ENCODE measurements at regions not wholly inside any gene's neighbourhood (a gene's known extent, or its start where the extent isn't known, plus 50 kb on each side); places are given as distances from the start of the nearest gene placed in this dataset.

DNA sequence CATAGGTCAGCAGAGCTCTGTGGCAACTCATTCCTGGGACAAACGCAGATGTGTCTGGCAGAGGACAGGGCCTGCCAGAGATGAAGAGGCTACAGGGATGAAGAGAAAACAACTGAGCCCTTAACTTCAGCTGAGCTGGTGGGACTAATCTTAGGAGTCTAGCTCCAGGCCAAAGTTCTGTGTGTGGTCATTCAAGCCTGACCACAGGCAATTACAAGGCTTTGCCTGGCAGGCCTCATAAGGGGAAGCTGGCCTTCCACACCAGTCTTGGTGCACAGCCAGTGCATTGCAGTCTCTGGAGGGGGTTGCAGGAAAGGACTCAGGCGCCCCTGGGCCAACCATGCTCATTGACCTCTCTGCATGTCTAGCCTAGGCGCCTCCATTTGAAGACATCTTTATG, 127.6 kb upstream of the DAAM1 start:
- no peaks in the 10 kb centered on the region for H3K9me3 ChIP-seq
- no peaks in the 10 kb centered on the region for H3K27me3 ChIP-seq
- H3K36me3 ChIP-seq: no peaks in the 10 kb centered on the region
- no peak overlapping the region for H3K27ac ChIP-seq
- H3K4me3 ChIP-seq (ENCODE audit: low read depth in 1 of 2, low read length in 1 of 2): no peak overlapping the region
- TF ChIP-seq, protein P1, sequence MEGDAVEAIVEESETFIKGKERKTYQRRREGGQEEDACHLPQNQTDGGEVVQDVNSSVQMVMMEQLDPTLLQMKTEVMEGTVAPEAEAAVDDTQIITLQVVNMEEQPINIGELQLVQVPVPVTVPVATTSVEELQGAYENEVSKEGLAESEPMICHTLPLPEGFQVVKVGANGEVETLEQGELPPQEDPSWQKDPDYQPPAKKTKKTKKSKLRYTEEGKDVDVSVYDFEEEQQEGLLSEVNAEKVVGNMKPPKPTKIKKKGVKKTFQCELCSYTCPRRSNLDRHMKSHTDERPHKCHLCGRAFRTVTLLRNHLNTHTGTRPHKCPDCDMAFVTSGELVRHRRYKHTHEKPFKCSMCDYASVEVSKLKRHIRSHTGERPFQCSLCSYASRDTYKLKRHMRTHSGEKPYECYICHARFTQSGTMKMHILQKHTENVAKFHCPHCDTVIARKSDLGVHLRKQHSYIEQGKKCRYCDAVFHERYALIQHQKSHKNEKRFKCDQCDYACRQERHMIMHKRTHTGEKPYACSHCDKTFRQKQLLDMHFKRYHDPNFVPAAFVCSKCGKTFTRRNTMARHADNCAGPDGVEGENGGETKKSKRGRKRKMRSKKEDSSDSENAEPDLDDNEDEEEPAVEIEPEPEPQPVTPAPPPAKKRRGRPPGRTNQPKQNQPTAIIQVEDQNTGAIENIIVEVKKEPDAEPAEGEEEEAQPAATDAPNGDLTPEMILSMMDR (IDR thresholded peaks at IDR 0.05): no peak
- no peaks in the 10 kb centered on the region for H3K4me1 ChIP-seq (ENCODE audit: control insufficient read depth in 1 of 2, insufficient read depth in 1 of 2, low read depth in 1 of 2, low read length in 1 of 2)

DNA sequence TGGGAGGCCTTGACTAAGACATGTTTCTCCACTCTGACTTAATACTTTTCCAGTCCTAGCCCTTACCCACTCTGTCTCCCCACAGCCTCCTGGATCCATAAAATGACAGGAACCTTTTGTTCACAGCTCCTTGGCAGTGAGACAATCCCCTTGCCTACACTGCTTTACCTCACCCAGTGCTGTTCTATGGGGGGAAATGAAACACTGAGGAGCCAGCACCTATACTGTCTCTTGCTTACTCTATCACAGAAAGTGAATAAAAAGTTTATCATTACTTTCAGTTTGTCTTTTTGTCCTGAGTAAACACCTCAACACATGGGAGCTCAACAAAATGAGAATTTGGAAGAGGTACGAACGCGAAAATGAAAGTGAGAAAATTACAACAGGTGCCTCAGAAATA, 127.2 kb upstream of the DAAM1 start:
- Histone ChIP-seq H3K9me3 (no peaks in the 10 kb centered on the region), H3K4me3 (ENCODE audit: low read depth in 1 of 2, low read length in 1 of 2) (no peak overlapping the region), H3K27ac (no peak overlapping the region), H3K27me3 (no peaks in the 10 kb centered on the region), H3K36me3 (no peaks in the 10 kb centered on the region), H3K4me1 (ENCODE audit: control insufficient read depth in 1 of 2, insufficient read depth in 1 of 2, low read depth in 1 of 2, low read length in 1 of 2) (no peaks in the 10 kb centered on the region)
- TF ChIP-seq, protein P1 (IDR thresholded peaks at IDR 0.05): no peak

DNA sequence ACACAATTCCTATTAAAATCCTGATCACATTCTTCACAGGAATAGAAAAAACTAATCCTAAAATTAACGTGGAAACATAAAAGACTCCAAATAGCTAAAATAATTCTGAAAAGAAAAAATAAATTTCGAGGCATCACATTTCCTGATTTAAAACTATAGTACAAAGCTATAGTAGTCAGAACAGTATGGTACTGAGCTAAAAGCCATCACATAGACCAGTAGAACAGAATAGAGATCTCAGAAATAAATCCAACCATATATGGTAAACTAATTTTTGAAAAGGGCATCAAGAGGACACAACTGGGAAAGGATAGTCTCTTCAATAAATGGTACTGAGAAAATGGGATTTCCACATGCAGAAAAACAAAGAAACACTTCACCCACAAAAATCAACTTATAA, 125.2 kb upstream of the DAAM1 start:
- no peaks in the 10 kb centered on the region for H3K4me1 ChIP-seq (ENCODE audit: control insufficient read depth in 1 of 2, insufficient read depth in 1 of 2, low read depth in 1 of 2, low read length in 1 of 2)
- no peak overlapping the region for H3K27ac ChIP-seq
- no peaks in the 10 kb centered on the region for H3K9me3 ChIP-seq
- TF ChIP-seq, protein P1 (IDR thresholded peaks at IDR 0.05): no peak
- H3K36me3 ChIP-seq: no peaks in the 10 kb centered on the region
- no peaks in the 10 kb centered on the region for H3K27me3 ChIP-seq
- no peak overlapping the region for H3K4me3 ChIP-seq (ENCODE audit: low read depth in 1 of 2, low read length in 1 of 2)

DNA sequence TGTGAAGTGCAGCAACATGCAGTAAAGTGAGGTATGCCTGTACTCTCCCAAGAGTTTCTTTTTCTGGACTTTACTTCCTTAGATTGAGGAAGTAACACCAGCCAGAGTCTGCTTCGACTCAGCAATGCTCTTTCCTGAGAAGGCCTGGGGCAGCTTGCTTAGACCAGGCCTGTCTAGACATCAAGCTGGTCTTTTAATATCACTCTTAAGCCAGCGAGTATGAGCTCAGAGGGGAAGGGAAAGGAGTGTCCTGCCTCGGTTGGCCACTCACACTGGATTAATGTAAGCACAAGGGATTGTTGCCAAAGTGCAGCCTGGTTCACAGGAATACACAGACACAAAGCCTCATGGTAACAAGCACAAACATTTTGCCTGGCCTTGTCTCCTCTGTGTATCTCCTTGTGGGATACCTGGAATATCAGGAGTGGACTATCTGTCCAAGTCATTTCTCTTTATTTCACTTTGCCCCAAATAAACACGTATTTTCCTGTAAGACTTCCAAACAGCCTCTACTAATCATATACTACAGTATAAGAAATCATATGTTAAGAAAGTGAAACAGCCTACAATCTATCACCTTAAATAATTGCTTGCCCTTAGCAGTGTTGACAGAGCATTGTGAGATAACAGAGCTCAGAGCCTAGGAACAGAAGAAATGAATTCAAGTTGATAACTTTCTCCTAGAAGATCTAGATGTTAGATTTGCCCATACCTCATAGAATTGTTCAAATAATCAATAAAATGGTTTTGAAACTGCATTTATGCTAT, 121.2 kb upstream of the DAAM1 start:
- TF ChIP-seq, protein P1 (IDR thresholded peaks at IDR 0.05): no peak

DNA sequence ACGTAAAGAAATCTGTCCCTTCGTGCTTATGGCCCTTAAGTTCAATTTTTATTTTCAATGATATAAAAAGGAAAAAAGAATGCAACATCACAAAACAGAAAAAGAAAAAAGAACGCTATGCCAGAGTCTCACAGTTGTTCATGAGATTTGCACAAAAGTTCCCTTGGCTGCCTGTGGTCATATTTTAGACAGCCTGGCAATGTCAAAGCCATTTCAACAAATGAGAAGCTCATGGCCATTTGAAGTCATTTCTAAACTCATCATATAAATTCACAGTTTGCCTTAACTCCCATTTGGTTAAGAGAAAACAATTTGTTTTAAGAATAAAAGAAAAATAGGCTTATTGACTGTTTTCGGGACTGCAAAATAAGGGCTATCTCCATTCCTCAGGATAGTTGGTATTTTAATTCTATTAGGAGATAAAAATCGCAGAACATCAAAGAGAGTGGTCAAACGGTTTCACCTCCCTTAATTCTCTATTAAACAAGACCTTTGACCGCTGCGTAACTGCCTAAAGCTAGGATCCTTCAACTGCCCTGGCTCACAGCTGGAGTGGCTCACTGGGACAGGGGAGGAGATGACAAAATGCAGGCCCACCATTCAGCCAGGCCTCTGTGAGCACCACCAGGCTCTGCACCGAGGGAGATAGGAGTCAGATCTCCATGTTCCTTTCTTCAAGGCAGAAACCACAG, 119.2 kb upstream of the DAAM1 start:
- TF ChIP-seq, protein P1 (IDR thresholded peaks at IDR 0.05): no peak
- H3K9me3 ChIP-seq: no peaks in the 10 kb centered on the region
- no peak overlapping the region for H3K27ac ChIP-seq
- no peaks in the 10 kb centered on the region for H3K36me3 ChIP-seq
- H3K4me1 ChIP-seq (ENCODE audit: control insufficient read depth in 1 of 2, insufficient read depth in 1 of 2, low read depth in 1 of 2, low read length in 1 of 2): no peaks in the 10 kb centered on the region
- H3K4me3 ChIP-seq (ENCODE audit: low read depth in 1 of 2, low read length in 1 of 2): no peak overlapping the region
- H3K27me3 ChIP-seq: no peaks in the 10 kb centered on the region

More for the DNA sequence above, 121.2 kb upstream of the DAAM1 start:
- H3K27me3 ChIP-seq: no peaks in the 10 kb centered on the region
- no peak overlapping the region for H3K4me3 ChIP-seq (ENCODE audit: low read depth in 1 of 2, low read length in 1 of 2)
- H3K4me1 ChIP-seq (ENCODE audit: control insufficient read depth in 1 of 2, insufficient read depth in 1 of 2, low read depth in 1 of 2, low read length in 1 of 2): no peaks in the 10 kb centered on the region
- no peaks in the 10 kb centered on the region for H3K36me3 ChIP-seq
- H3K27ac ChIP-seq: no peak overlapping the region
- no peaks in the 10 kb centered on the region for H3K9me3 ChIP-seq
